Esophagus squamous epithelium (tissue), 5 donors: ENCODE measurements at regions not wholly inside any gene's neighbourhood (a gene's known extent, or its start where the extent isn't known, plus 50 kb on each side); places are given as distances from the start of the nearest gene placed in this dataset.

Experiments used
- DNase-seq: peaks from one replicate; lab custom pipeline; 2025; lab: John Stamatoyannopoulos, UW
- H3K27ac ChIP-seq, 4 donors: fragments of 200-600 bp; sonication (generic); one replicate each; pipeline ENCODE4 v1.5.1; 2016 to 2019; ENCODE audit warnings: mild to moderate bottlenecking in 1 of 4
- H3K27me3 ChIP-seq, 4 donors: fragments of 200-600 bp; sonication (generic); 1 replicate in 3 of 4; 2 replicates in 1 of 4; pipeline versions ENCODE4 v1.5.1 to v1.6.0; 2017 to 2021; ENCODE audit warnings: antibody characterized with exemption in 1 of 4
- H3K36me3 ChIP-seq, 3 donors: fragments of 200-600 bp; sonication (generic); one replicate each; pipeline ENCODE4 v1.5.1; 2016 to 2019
- H3K4me1 ChIP-seq, 3 donors: fragments of 200-600 bp; sonication (generic); one replicate each; pipeline ENCODE4 v1.5.1; 2017 to 2019
- H3K4me3 ChIP-seq, 4 donors: fragments of 200-600 bp; sonication (generic); 1 replicate in 3 of 4; 2 replicates in 1 of 4; pipeline ENCODE4 v1.5.1; 2016 to 2019; ENCODE audit warnings: mild to moderate bottlenecking in 2 of 4, moderate library complexity in 1 of 4
- H3K9me3 ChIP-seq, 3 donors: fragments of 200-600 bp; sonication (generic); one replicate each; pipeline ENCODE4 v1.5.1; 2016 to 2019
- POLR2A ChIP-seq, 4 donors: fragments of 450-650 bp; IDR thresholded peaks; one replicate each; pipeline ENCODE4 v1.6.1; 2017; ENCODE audit warnings: antibody characterized with exemption in 4 of 4, mild to moderate bottlenecking in 4 of 4, moderate library complexity in 3 of 4
- WGBS, 2 donors: methylation state at CpG; one replicate each; pipeline ENCODE4 v1.1.5; 2018; 5-methylcytosine and 5-hydroxymethylcytosine counted together
- intact Hi-C: fragments of 100-400 bp; cut with DNase I; formaldehyde crosslinking; loops from one replicate; pipeline ENCODE4 v1.15.0; 2022
- TF ChIP-seq, protein P1 (sequence below), 6 experiments: fragments of 450-650 bp in 4 of 6; fragments of 200-600 bp in 2 of 6; sonication (generic) in 2 of 6; IDR thresholded peaks; one replicate each; pipeline ENCODE4 v1.5.1; 2016 to 2019; ENCODE audit warnings: antibody characterized with exemption in 6 of 6, mild to moderate bottlenecking in 4 of 6, moderate library complexity in 4 of 6
- donor health status: DM: yes; HTN: yes; CAD: no.

DNA sequence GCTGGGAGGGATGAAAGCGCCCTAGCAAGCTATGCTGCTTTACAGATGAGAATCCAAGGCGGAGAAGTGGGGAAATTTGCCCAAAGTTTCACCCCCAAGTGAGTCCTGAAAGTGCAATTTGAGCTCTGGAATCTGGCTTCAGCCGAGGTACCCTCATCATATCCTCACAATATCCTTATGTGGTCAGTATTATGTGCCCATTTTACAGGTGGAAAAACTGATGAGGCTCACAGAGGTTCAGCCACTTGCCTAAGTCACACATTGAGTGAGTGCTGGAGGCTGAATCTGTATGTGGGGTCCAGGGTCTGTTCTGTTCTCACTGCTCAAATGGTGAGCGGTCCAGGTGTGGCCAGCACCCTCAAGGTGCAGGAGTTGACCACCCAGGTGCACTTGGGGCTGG is 85.3 kb downstream of the MATN1 start:
- Histone ChIP-seq H3K36me3 (no peaks in the 10 kb centered on the region), H3K9me3 (no peaks in the 10 kb centered on the region), H3K27me3 (peaks cover 0 to 75% (median 0%) of the 10 kb centered on the region in 4 donors), H3K27ac (no peak overlapping the region), H3K4me1 (no peaks in the 10 kb centered on the region), H3K4me3 (no peak overlapping the region)
- TF ChIP-seq POLR2A (IDR thresholded peaks at IDR 0.05): no peak
- TF ChIP-seq, protein P1, sequence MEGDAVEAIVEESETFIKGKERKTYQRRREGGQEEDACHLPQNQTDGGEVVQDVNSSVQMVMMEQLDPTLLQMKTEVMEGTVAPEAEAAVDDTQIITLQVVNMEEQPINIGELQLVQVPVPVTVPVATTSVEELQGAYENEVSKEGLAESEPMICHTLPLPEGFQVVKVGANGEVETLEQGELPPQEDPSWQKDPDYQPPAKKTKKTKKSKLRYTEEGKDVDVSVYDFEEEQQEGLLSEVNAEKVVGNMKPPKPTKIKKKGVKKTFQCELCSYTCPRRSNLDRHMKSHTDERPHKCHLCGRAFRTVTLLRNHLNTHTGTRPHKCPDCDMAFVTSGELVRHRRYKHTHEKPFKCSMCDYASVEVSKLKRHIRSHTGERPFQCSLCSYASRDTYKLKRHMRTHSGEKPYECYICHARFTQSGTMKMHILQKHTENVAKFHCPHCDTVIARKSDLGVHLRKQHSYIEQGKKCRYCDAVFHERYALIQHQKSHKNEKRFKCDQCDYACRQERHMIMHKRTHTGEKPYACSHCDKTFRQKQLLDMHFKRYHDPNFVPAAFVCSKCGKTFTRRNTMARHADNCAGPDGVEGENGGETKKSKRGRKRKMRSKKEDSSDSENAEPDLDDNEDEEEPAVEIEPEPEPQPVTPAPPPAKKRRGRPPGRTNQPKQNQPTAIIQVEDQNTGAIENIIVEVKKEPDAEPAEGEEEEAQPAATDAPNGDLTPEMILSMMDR (IDR thresholded peaks at IDR 0.05): no peak
- WGBS, 2 donors: 84 to 87% methylated on average over 4 of the region's 4 CpGs
- DNase-seq: no peak
- intact Hi-C loops: no loop called here

DNA sequence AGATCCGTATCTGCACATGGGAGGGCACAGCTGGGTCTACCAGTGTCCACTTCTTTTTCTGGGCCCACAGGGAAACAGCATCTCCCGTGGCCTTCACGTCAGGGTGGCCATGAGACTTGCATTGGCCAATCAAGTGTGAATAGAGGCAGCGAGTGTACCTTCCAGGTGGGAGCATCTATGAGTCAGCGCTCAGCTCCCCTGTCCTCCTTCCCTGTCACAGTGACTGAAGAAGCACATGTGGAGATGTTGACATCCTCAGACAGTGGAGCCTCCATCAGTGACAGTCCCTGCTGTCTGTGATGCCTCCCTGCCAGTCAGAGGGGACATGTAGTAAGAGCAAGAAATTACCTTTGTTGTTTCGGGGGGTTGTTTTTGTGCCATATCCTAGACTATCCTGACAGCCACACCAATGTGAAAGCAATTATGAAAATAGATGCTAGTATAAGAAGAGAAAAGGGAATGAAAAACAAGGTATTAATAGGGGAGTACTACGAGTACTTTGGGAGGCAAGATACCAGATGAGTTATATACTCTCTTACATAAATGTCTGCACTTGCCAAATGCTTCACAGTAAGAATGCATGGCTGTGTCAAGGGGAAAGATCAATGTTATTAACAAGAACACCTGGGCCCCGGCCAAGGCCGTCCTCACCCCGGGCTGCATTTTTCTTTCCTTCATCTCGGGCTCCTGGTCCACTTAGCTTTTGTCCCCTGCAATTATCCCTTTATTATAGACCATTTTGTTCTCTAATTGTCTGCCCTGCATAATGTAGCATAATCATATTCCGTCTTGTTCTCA is 86.0 kb downstream of the MATN1 start:
- intact Hi-C loops: no loop called here
- TF ChIP-seq, protein P1 (IDR thresholded peaks at IDR 0.05): no peak
- no peak for TF ChIP-seq POLR2A (IDR thresholded peaks at IDR 0.05)
- Histone ChIP-seq H3K27me3 (peaks cover 0 to 75% (median 0%) of the 10 kb centered on the region in 4 donors), H3K4me1 (no peaks in the 10 kb centered on the region), H3K27ac (no peak overlapping the region), H3K9me3 (no peaks in the 10 kb centered on the region), H3K36me3 (no peaks in the 10 kb centered on the region), H3K4me3 (no peak overlapping the region)
- no peak for DNase-seq
- WGBS, 2 donors: 43 to 50% methylated on average over 9 to 11 of the region's 12 CpGs

DNA sequence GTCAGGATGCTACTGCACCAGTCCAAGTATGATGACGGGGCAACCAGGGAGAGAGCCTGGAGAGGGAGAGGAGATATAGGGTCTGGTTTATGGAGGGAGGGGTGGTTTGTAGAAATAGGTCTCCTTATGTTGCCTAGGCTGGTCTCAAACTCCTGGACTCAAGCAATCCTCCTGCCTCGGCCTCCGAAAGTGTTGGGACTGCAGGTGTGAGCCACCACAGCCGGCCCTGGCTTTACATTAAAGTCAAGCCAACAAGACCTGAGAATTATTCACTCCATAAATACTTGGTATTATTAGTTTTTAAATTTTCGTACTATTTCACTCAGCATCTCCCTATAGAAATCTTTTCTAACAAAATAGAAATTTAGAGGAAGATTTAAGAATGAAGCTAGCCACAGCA is 86.8 kb downstream of the MATN1 start:
- Histone ChIP-seq H3K27me3 (peaks cover 0 to 75% (median 0%) of the 10 kb centered on the region in 4 donors), H3K4me1 (no peaks in the 10 kb centered on the region), H3K36me3 (no peaks in the 10 kb centered on the region), H3K9me3 (no peaks in the 10 kb centered on the region), H3K27ac (no peak overlapping the region), H3K4me3 (no peak overlapping the region)
- WGBS, 2 donors: 77 to 89% methylated on average over 5 of the region's 5 CpGs
- no peak for TF ChIP-seq POLR2A (IDR thresholded peaks at IDR 0.05)
- TF ChIP-seq, protein P1 (IDR thresholded peaks at IDR 0.05): no peak
- intact Hi-C loops: no loop called here
- DNase-seq: no peak

DNA sequence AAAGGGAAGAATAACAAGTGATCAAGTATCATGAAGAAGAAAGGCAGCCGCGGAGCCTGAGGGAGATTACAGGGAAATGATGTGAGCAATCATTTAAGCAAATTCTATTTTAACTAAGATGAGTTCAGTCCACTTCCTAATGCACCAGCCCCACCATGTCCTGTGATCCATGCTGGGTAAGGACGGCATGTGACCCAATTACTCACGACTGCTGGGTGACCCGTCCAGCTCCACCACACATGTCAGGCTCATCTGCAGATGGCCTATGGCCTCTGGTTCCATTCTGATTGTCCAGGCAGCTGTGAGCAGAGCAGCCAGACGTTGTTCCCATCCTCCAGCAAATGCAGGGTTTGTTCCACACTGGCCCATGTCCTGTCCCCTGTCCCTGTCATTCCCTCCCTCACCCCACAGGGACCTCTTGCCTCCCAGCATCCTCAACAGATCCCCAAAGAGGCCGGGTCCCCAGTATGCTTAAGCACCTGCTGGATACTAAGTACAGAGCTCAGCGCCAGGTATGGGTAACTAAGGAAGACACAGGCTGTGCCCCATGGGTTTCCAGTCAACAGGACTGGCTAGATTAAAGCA is 87.9 kb downstream of the MATN1 start:
- Histone ChIP-seq H3K36me3 (no peaks in the 10 kb centered on the region), H3K27ac (no peak overlapping the region), H3K4me3 (no peak overlapping the region), H3K27me3 (peaks cover 0 to 73% (median 0%) of the 10 kb centered on the region in 4 donors), H3K4me1 (no peaks in the 10 kb centered on the region), H3K9me3 (no peaks in the 10 kb centered on the region)
- intact Hi-C loops: no loop called here
- TF ChIP-seq, protein P1 (IDR thresholded peaks at IDR 0.05): no peak
- no peak for TF ChIP-seq POLR2A (IDR thresholded peaks at IDR 0.05)
- 55 to 65% methylated on average over 6 to 7 of the region's 8 CpGs for WGBS, 2 donors
- no peak for DNase-seq

GRCh38 chr1:30634507-30634906 is 88.9 kb downstream of the MATN1 start:
- intact Hi-C loops: no loop called here
- Histone ChIP-seq H3K4me3 (no peak overlapping the region), H3K9me3 (no peaks in the 10 kb centered on the region), H3K36me3 (no peaks in the 10 kb centered on the region), H3K27me3 (peaks cover 0 to 70% (median 0%) of the 10 kb centered on the region in 4 donors), H3K4me1 (no peaks in the 10 kb centered on the region), H3K27ac (no peak overlapping the region)
- 85 to 92% methylated on average over 4 to 5 of the region's 5 CpGs for WGBS, 2 donors
- no peak for DNase-seq
- TF ChIP-seq, protein P1 (IDR thresholded peaks at IDR 0.05): no peak
- no peak for TF ChIP-seq POLR2A (IDR thresholded peaks at IDR 0.05)
